Skeletal muscle tissue (tissue), 3 donors: ENCODE measurements at regions not wholly inside any gene's neighbourhood (a gene's known extent, or its start where the extent isn't known, plus 50 kb on each side); places are given as distances from the start of the nearest gene placed in this dataset.

Source experiments
- H3K27ac ChIP-seq: one replicate; pipeline ENCODE4 v1.7.0; 2013; ENCODE audit warnings: mild to moderate bottlenecking, low read depth, low read length, inconsistent platforms
- H3K27me3 ChIP-seq, 3 donors: one replicate each; pipeline ENCODE4 v1.7.0; 2013; ENCODE audit warnings: low read length in 3 of 3; ENCODE audit not compliant: control insufficient read depth in 3 of 3, insufficient read depth in 3 of 3
- H3K36me3 ChIP-seq, 3 donors: one replicate each; pipeline ENCODE4 v1.7.0; 2013; ENCODE audit warnings: low read length in 3 of 3; ENCODE audit not compliant: control insufficient read depth in 3 of 3, insufficient read depth in 3 of 3
- H3K4me1 ChIP-seq, 3 donors: one replicate each; pipeline ENCODE4 v1.7.0; 2013; ENCODE audit warnings: low read length in 3 of 3, mild to moderate bottlenecking in 3 of 3; ENCODE audit not compliant: control insufficient read depth in 3 of 3, insufficient read depth in 3 of 3
- H3K4me3 ChIP-seq, 3 donors: one replicate each; pipeline ENCODE4 v1.7.0; 2013; ENCODE audit warnings: low read length in 3 of 3
- H3K9ac ChIP-seq, 3 donors: one replicate each; pipeline ENCODE4 v1.7.0; 2013; ENCODE audit warnings: low read length in 3 of 3, mild to moderate bottlenecking in 3 of 3, moderate library complexity in 2 of 3, low read depth in 1 of 3
- H3K9me3 ChIP-seq, 3 donors: one replicate each; pipeline ENCODE4 v1.7.0; 2013; ENCODE audit warnings: low read length in 3 of 3; ENCODE audit not compliant: control insufficient read depth in 3 of 3
- donor health status: Osteomylitis.

- H3K27me3 ChIP-seq: no peaks in the 10 kb centered on the region
- no peak overlapping the region for H3K9ac ChIP-seq
- H3K4me3 ChIP-seq: no peak overlapping the region
- no peaks in the 10 kb centered on the region for H3K36me3 ChIP-seq
- H3K4me1 ChIP-seq: no peaks in the 10 kb centered on the region
- no peak overlapping the region for H3K27ac ChIP-seq
- no peaks in the 10 kb centered on the region for H3K9me3 ChIP-seq
Observed at GRCh38 chr17:53721101-53721500, 101.6 kb upstream of the KIF2B start.

GRCh38 chr17:53719229-53719628, 103.5 kb upstream of the KIF2B start:
- Histone ChIP-seq H3K9me3 (no peaks in the 10 kb centered on the region), H3K9ac (no peak overlapping the region), H3K4me1 (no peaks in the 10 kb centered on the region), H3K27me3 (no peaks in the 10 kb centered on the region), H3K27ac (no peak overlapping the region), H3K4me3 (no peak overlapping the region), H3K36me3 (no peaks in the 10 kb centered on the region)

DNA sequence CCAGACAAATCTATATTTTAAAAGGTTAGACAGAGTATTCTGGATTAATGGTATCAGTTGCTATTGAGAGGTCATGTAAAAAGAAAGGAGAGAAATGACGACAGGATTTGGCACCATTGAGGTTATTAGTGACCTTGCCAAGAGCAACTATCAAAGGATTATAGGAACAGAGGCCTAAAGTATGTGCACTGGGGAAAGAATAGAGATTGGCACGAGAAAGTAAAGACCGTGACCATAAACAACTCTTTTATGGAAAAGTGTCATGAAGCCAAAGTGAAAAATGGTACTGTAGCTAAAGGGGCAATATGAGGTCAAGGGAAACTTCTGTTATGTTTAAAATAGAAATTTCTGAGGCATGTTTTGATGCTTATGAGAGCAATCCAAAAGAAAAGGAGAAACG, 115.2 kb upstream of the KIF2B start:
- no peaks in the 10 kb centered on the region for H3K4me1 ChIP-seq
- H3K9me3 ChIP-seq: no peaks in the 10 kb centered on the region

GRCh38 chr17:53696286-53696685, 126.4 kb upstream of the KIF2B start:
- Histone ChIP-seq H3K27me3 (no peaks in the 10 kb centered on the region), H3K27ac (no peak overlapping the region), H3K9ac (no peak overlapping the region), H3K36me3 (no peaks in the 10 kb centered on the region), H3K4me3 (no peak overlapping the region), H3K4me1 (no peaks in the 10 kb centered on the region), H3K9me3 (no peaks in the 10 kb centered on the region)

More for the DNA sequence above, 115.2 kb upstream of the KIF2B start:
- Histone ChIP-seq H3K4me3 (no peak overlapping the region), H3K27ac (no peak overlapping the region), H3K36me3 (no peaks in the 10 kb centered on the region), H3K9ac (no peak overlapping the region), H3K27me3 (no peaks in the 10 kb centered on the region)

- Histone ChIP-seq H3K27me3 (no peaks in the 10 kb centered on the region), H3K27ac (no peak overlapping the region), H3K9ac (no peak overlapping the region), H3K4me1 (no peaks in the 10 kb centered on the region), H3K4me3 (no peak overlapping the region), H3K36me3 (no peaks in the 10 kb centered on the region), H3K9me3 (no peaks in the 10 kb centered on the region)
Observed at GRCh38 chr17:53687324-53687723, 135.4 kb upstream of the KIF2B start.

GRCh38 chr17:53680745-53681144, 142.0 kb upstream of the KIF2B start:
- Histone ChIP-seq H3K9ac (no peak overlapping the region), H3K27me3 (no peaks in the 10 kb centered on the region), H3K27ac (no peak overlapping the region), H3K4me3 (no peak overlapping the region), H3K36me3 (no peaks in the 10 kb centered on the region), H3K9me3 (no peaks in the 10 kb centered on the region), H3K4me1 (no peaks in the 10 kb centered on the region)

- no peaks in the 10 kb centered on the region for H3K27me3 ChIP-seq
- H3K27ac ChIP-seq: no peak overlapping the region
- no peaks in the 10 kb centered on the region for H3K36me3 ChIP-seq
- no peak overlapping the region for H3K4me3 ChIP-seq
- no peaks in the 10 kb centered on the region for H3K9me3 ChIP-seq
- no peaks in the 10 kb centered on the region for H3K4me1 ChIP-seq
- no peak overlapping the region for H3K9ac ChIP-seq
Observed at GRCh38 chr17:53668854-53669253, 153.9 kb upstream of the KIF2B start.

GRCh38 chr17:53662608-53663007, 160.1 kb upstream of the KIF2B start:
- H3K36me3 ChIP-seq: no peaks in the 10 kb centered on the region
- no peaks in the 10 kb centered on the region for H3K27me3 ChIP-seq
- no peak overlapping the region for H3K9ac ChIP-seq
- H3K4me3 ChIP-seq: no peak overlapping the region
- H3K9me3 ChIP-seq: no peaks in the 10 kb centered on the region
- H3K4me1 ChIP-seq: no peaks in the 10 kb centered on the region
- no peak overlapping the region for H3K27ac ChIP-seq

GRCh38 chr17:53659181-53659580, 163.5 kb upstream of the KIF2B start:
- Histone ChIP-seq H3K27me3 (no peaks in the 10 kb centered on the region), H3K27ac (no peak overlapping the region), H3K36me3 (no peaks in the 10 kb centered on the region), H3K9ac (no peak overlapping the region), H3K9me3 (peaks cover 0 to 2% (median 0%) of the 10 kb centered on the region in 3 donors), H3K4me3 (no peak overlapping the region), H3K4me1 (no peaks in the 10 kb centered on the region)

GRCh38 chr17:53655591-53655990, 167.1 kb upstream of the KIF2B start:
- Histone ChIP-seq H3K9me3 (peaks cover 0 to 2% (median 0%) of the 10 kb centered on the region in 3 donors), H3K9ac (no peak overlapping the region), H3K36me3 (no peaks in the 10 kb centered on the region), H3K4me3 (no peak overlapping the region), H3K27ac (no peak overlapping the region), H3K27me3 (no peaks in the 10 kb centered on the region), H3K4me1 (no peaks in the 10 kb centered on the region)

DNA sequence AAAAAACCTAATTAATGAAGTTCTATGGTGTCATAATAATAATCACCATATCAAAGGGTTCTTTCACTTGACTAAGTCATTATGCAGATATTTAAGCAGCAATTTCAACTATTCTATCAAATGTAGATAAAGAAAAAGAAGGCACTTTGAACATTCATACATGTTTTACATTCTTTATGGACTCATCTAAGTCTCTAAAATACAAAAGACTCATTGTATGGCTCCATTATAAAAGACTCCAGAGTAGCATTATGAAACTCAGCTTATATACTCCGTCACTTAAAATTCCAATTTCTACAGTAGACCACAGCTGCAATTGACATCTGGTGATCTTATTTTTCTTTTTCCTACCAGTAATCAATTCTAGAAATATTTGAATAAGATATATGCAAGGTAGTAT, 173.5 kb upstream of the KIF2B start:
- Histone ChIP-seq H3K4me3 (no peak overlapping the region), H3K36me3 (no peaks in the 10 kb centered on the region), H3K4me1 (no peaks in the 10 kb centered on the region), H3K9ac (no peak overlapping the region), H3K9me3 (no peaks in the 10 kb centered on the region), H3K27ac (no peak overlapping the region), H3K27me3 (no peaks in the 10 kb centered on the region)
